Amniotic stem cell (primary cell): ENCODE measurements at regions not wholly inside any gene's neighbourhood (a gene's known extent, or its start where the extent isn't known, plus 50 kb on each side); places are given as distances from the start of the nearest gene placed in this dataset.
"Not testable (repeated sequence)": the region's sequence is repeated elsewhere in the genome, so short reads cannot be mapped to it uniquely, and the experiment has no call there.

ENCODE experiments used
- DNase-seq: peaks from one replicate; lab custom pipeline; 2025; lab: John Stamatoyannopoulos, UW

DNA sequence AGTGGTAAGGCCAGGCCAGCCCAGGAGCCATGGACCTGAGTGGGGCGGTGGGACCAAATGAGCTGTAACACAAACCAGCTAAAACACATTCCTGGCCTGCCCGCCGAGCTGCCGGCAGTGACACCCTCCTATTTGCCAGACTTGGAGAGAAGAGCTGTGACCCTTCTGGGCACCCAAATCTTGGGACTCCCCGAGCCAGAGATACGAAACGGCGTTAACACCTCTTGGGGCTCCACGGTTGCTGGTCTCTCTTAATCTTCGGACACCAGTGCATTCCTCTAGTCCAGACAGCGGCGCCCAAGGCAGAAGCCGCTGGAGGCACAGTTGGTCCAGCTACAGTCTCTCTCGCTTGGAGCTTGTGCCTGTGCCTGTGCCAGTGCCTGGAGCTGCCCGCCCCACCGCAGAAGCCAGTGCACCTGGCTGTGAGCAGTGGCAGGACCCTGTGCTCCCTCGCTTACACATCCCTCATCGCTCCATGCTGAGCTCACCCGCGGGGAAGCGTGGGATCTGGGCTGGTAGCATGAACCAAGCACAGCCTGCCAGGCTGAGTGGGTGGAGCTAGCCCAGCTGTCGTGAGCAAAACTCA is 147.2 kb upstream of the KLHL1 start:
- no peak for DNase-seq

DNA sequence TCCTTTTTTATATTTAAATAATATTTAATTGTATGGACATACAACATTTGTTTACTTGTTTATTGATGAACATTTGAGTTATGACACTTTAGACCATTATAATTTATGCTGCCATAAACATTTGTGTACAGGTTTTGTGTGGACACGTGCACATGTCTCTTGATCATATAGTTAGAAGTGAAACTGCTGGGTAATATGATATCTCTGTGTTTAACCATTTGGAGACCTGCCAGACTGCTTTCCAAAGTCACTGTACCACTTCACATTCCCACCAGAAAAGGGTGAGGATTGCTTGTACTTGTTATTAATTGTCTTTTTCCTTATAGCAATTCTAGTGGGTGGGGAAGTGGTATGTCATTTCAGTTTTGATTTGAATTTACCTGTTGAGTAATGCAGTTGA is 145.6 kb upstream of the KLHL1 start:
- no peak for DNase-seq

DNA sequence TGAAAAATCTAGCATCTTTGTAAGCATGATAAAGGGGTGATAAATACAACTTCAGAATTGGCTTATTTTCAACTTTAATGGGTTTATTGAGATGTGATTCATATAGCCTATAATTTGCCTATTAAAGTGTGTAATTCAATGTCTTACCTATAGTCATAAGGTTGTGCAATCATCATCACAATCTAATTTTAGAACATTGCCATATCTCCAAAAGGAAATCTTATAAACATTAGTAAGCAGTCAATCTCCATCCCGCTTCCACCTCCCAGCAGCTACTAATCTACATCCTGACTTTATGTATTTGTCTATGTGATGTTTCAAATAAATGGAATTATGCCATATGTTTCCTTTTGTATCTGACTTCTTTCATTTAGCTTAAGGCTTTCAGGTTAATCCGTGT is 145.2 kb upstream of the KLHL1 start:
- DNase-seq: no peak

DNA sequence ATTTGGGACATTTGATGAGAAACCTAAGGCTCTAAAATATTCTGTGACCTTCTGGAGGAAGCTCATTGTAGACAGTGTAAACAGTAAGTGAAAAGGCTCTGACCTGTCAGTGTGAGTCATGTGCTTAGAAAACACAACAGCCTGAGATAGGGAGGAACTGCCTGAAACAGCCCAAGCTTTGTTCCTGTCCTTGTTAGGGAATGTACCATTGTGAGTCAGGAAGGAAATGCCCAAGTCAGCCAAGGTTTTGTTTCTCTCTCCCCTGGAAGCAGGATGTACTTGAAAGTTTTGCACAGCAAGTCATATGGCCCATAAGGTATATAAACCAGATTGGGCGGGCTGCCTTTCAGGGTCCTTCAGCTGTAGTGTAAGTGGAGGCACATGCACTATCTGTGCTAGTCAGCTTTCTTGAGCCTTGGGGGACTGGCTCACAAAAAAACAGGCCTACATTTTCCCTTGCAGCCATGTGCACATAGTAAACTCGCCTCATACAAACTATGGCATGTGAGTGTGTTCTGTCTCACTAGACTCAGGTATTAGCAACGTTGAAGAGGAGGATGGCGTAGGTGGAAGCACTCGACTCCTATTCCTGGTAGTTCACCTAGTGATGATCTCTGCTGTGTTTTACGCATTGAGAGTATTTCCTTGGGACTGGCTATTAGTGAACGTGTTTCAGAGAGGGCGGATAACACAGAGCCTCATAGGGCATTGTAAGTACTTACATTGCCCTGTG is 141.2 kb upstream of the KLHL1 start:
- no peak for DNase-seq

DNA sequence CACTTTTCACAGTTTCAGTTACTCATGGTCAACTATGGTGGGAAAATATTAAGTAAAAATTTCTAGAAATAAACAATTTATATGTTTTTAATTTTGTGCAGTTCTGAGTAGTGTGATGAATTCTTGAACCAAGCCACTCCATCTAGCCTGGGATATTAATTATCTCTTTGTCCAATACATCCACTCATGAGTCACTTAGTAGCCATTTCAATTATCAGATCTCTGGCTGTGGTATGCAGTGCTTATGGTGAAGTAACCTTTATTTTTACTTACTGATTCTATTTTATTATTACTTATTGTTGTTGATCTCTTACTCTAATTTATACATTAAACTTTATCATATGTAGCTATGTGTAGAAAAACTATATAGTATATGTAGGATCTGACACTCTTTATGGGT is 128.9 kb upstream of the KLHL1 start:
- DNase-seq: no peak

DNA sequence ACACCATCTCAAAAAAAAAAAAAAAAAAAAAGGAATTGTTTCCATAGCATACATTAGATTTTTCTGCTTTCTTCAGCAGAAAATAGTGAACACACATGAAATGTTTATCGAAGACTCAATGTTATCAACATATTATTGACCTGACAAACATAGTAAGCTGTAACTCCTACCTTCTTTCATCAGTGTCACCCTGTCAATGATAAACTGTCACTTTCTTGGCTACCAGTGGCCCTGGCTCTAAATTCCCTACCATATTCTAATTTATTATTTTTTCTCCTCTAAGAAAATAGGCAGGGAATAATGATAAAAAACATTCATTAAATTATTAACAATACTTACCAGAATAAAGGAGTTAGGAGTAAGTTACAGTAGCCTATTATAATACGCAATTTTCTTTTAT is 127.3 kb upstream of the KLHL1 start:
- DNase-seq: no peak

DNA sequence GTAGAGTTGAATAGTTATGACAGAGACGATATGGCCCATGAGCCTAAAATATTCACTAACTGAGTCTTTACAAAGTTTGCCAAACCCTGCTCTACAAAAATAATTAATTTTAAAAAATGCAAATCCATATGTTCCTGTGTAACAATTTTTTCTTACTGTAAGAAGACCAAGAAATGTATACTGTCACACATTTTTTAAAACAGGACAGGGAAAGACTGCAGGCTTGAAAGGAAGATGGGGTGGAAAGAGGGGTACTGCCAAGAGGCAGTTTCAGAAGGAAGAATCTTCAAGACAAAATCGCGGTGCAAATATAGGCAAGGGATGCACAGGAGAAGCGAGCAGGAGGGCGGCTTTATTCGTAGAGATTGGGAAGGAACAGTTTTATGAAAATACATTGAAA is 115.7 kb upstream of the KLHL1 start:
- no peak for DNase-seq

DNA sequence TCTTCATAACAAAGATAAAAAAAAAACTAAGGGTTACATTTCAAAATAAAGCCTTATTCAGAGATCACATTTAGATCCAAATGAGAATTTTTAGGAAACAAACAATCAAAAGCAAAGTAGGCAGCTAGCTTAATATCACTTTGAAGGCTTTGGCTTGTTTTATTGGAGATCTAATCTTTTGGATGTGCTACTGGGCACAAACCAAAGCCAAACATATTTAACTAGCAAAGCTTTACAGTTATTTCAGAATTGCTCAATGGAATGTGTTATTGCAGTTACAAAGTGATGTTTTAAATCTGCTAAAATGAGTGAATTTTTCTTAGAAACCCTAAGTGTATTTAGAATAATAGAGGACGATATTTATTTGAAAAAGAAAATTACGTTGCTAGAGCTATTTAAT is 114.7 kb upstream of the KLHL1 start:
- no peak for DNase-seq

DNA sequence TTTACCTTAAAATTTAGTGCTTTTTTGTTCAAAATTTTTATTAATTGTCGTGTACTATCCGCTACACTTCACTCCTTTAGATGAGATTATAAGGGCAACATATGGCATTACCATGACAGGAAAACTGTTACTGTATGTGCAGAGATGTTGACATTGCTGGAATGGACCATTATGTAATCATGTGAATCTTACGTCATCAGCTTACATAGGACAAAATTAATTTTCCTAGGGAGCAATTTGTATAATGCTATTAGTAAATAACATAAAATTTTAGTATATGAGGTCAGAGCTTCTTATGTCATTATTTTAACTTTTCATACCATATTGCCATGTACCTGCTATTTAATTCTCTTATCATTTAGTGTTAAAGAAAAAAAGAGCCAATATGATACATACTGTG is 110.4 kb upstream of the KLHL1 start:
- no peak for DNase-seq

DNA sequence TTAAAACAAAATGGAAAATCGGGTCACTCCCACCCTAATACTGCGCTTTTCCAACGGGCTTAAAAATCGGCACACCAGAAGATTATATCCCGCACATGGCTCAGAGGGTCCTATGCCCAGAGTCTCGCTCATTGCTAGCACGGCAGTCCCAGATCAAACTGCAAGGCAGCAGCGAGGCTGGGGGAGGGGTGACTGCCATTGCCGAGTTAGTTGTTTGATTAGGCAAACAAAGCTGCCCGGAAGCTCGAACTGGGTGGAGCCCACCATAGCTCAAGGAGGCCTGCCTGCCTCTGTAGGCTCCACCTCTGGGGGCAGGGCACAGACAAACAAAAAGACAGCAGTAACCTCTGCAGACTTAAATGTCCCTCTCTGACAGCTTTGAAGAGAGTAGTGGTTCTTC is 100.7 kb upstream of the KLHL1 start:
- DNase-seq: not testable (repeated sequence)

DNA sequence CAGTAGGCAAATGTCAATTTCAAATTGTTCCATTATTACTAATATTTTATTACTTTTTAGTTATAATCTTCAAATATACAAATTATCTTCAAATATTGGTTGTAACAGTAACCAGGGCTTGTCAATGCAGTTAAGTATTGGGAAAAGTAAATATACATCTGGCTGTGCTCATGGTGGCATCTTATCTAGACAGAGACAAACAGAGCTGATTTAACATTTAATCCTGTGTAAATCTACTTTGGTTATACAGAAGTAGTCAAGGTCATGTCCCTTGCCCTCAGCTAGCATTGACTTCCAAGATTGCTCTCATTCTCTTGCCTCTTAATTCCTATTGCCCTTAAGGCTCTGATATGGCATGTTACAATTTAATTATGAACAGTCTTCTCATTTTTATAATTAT is 98.4 kb upstream of the KLHL1 start:
- no peak for DNase-seq

DNA sequence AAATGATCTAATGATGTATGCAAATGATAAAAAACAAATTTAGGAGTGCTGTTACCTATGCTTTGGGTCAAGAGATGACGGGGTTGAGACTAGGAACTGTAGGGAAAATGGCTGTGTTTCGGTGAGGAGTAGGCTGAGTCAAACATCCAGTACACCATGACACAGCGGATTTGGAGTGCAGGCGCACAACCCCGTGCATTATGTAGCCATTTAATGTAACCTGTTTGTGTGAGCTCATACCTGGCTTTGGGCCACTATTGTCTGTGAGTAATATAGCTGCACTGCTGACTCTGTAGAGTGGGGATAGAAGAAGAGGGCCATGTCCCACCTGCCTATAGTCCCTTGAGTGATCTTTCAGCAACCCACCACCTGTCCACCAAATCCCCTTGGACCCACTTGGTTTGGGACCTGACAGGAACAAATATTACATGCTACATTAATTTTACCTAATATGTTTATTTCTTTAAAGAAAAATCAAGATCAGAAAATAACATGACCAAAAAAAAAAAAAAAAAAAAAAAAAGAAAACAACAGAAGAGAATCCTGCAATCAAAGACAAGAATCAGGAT is 95.5 kb upstream of the KLHL1 start:
- DNase-seq: no peak

DNA sequence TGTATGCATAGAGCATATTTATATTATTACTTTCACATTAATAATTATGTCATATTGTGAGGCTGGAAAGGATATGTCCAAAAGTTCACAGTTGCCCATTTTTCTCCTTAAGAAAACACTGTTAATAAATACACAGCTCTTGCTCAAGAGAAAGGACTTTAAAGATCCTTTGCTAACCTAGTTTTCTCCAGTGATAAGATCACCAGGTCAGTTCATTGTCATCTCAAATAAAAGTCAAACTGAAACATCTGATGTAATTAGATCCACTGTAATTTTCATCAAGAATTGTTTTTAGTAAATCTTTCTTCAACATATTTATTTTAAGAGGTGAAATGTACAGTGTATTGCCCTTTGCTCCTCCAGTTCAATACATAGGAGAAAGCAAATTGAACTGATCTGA is 82.8 kb upstream of the KLHL1 start:
- no peak for DNase-seq

DNA sequence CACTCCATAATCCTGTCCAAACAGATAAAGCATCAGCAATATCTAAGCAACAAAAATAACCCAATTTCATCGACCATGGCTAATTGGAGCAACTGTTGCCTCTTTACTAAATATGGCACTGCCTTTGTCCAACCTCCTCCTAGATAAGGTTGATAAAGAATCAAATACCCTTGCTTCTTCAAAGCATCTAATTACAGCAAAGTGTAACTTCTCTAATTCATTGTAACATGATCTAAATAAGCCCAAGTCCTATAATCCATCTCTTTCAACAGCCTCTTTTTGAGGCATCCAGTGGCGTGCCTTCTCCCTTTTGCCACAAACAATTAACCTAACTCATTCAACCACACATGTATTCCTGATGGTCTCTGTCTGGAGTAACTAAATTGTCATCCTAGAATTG is 81.7 kb upstream of the KLHL1 start:
- no peak for DNase-seq

DNA sequence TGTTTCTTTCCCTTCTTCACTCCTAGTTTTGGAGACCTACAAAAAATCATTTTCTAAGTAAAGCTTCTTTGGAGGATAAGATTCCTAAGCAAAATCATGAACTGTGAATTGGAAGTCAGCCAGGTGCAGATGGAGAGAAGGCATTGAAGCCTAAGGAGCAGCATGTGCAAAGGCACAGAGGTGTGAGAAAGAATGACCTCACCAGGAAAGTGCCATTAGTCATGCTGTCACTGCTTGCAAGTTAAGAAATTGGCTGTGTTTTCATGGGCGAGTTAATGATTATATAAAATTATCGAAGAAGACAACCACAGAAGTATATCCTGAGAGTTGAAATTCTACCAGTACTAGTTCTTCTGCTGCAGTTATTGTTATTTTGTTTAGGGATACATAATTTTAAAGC is 80.3 kb upstream of the KLHL1 start:
- no peak for DNase-seq

DNA sequence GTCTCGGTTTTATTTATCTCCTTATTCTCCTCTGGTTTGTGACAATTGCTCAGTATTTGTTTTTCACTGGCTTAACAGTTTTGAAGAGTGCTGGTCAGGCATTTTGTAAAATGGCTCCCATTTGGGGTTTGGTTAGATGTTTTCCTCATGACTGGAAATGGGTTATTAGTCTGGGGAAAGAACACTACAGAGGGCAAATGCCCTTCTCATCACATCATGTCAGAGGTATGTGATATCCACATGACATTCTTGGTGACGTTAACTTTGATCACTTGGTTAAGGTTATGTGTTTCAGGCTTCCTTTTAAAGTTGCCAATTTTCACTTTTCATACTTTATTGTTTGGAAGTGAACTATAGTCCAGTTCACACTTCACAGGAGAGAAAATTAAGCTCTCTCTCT is 74.8 kb upstream of the KLHL1 start:
- no peak for DNase-seq
